HG02970 (cell line): ENCODE measurements at regions not wholly inside any gene's neighbourhood (a gene's known extent, or its start where the extent isn't known, plus 50 kb on each side); places are given as distances from the start of the nearest gene placed in this dataset.

Experiments
- ATAC-seq: cut with Tn5 transposase; IDR thresholded peaks from one replicate; pipeline ENCODE4 v1.9.1; 2021; ENCODE audit warnings: mild to moderate bottlenecking, moderate library complexity, moderate number of reproducible peaks; ENCODE audit not compliant: unreplicated experiment, low FRiP score

DNA sequence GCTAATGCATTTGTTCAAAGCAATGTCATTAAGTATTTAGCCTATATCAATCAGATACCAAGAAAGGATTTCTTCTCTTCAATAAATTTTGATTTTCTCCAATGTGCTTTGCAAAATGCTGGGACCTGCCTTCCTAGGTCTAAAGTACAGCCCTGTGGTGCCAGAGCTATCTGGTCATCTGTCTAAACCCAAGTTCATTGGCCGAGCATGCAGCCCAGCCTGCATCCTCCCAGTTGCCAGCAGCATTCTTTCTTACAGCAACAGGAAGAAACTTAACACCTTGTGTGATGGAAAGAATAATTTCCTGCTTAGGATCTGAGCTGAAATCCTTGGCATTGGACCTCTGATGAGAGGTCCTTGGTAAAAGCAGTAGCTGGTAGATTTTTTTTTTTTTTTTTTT, 310.0 kb downstream of the RBM26 start:
- no peak for ATAC-seq

- ATAC-seq = no peak
Measured at GRCh38 chr13:79090552-79091124, 315.4 kb downstream of the RBM26 start.

DNA sequence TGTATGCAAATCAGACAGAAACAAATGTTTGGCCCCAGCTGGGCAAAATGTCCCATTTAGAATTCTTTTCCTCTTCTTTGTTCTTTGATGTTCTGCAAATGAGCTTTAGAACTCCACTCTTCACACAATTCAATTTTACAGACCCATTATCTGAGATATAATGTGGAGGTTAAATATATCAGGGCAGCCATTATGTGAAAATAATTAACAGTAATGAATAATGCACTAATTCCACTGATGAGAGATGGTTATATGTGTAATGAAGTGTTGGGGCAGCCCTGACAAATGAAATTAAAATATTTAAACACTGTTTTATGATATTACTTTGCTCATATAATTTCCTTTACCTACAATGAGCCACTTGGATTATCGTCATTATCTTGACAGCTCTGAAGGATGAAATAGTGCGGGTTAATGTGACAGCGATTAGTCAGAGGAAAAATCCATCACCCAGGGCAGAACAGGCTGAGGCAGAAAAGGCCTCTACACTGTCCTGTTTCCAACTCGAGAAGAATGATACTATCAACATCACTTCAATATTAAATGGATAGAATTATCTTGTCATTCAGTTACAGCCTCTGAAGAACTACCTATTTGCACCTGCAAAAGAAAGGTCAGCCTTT, 321.1 kb downstream of the RBM26 start:
- no peak for ATAC-seq

GRCh38 chr13:79081942-79082341, 324.1 kb downstream of the RBM26 start:
- ATAC-seq = no peak

GRCh38 chr13:79079351-79079839, 326.7 kb downstream of the RBM26 start:
- no peak for ATAC-seq

GRCh38 chr13:79075703-79076102, 330.4 kb downstream of the RBM26 start:
- no peak for ATAC-seq

DNA sequence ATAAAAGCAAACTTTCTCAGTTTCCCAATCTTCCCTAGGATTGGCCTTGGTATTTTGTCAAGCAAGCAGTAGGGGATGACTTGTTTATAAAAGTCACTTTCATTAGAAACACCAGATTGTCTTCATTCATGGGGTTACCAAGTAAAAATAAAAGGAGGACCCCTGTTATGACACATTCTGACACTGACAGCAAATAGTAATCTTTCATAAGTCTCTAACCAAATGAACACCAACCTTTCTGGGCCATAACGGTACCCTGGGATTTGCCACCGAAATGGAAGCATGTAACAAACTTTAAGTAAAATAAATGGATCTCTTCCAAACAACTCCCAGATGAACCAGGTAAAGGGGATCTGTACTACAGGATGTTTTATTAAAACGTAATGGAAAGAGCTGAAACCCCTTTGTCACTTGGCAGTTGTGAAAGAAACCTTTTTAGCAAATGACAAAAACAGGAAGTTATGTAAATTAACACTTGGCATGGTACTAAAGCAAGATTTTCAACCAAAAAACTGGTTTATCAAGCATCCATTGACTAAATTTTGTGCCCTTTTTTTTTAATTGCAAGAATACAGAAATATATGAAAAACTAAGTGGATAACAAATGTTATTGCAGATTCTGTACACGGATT, 335.6 kb downstream of the RBM26 start:
- no peak for ATAC-seq

- no peak for ATAC-seq
Measured at GRCh38 chr13:79062291-79062690, 343.8 kb downstream of the RBM26 start.

- ATAC-seq = no peak
Measured at GRCh38 chr13:79060216-79060615, 345.8 kb downstream of the RBM26 start.

GRCh38 chr13:79056706-79057105, 349.3 kb downstream of the RBM26 start:
- no peak for ATAC-seq

DNA sequence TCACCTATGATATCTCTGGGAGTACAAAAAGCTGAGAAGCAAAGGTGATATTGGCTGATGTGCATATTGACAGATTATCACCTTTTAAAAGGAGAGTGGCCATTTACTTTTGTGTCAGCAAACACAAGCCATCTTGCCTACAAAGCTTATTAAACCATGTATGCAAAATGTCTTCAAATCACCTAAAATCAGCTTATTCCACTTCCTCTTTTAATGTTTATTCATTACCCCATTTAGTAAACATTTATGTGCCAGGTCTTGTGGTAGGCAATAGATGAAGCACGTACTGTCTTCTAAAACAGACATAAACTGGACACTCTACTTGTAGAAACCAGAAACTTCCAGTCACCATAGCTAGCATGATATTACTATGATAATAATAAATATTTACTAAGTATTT, 354.6 kb downstream of the RBM26 start:
- no peak for ATAC-seq

DNA sequence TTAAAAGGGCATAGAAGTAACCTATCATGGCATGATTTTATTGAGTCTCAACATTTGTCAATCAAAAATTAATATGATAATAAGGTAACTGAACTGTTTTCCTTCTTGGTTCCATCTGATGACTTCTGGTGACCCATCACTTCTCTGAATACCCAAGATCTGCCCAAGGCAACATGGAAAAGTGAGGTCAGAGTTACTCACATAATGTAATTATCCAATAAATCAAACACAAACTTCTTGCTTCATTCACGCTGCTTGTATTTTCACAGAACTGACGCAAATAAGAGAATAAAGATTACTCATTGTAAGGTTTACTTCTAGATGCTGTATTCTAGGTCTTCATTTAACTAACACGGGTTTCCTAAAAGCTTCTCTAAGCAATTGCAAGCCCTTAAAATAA, 361.6 kb downstream of the RBM26 start:
- no peak for ATAC-seq

- ATAC-seq = no peak
Measured at GRCh38 chr13:79043208-79043607, 362.8 kb downstream of the RBM26 start.

- no peak for ATAC-seq
Measured at GRCh38 chr13:79037197-79037596, 368.9 kb downstream of the RBM26 start.

GRCh38 chr13:79034341-79034740, 371.7 kb downstream of the RBM26 start:
- no peak for ATAC-seq

DNA sequence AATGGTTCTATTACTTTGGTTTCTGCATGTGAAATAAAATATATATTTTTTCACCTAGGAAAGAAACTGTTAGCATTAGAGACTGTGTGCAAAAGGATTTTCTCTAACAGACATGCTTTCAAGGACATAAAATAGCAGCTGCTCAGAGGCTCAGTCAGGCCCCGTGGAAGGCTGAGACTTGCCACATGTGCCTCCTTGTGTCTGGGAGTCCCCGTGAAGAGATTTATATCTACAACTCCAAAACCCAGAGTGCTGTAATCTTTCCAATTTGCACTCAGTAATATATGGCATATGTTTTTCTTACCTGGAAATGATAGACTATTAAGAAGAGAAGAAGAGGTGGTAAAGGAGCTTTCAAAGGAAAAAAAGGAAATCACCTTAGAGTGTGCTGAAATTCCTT, 371.6 kb upstream of the OBI1 start:
- no peak for ATAC-seq

DNA sequence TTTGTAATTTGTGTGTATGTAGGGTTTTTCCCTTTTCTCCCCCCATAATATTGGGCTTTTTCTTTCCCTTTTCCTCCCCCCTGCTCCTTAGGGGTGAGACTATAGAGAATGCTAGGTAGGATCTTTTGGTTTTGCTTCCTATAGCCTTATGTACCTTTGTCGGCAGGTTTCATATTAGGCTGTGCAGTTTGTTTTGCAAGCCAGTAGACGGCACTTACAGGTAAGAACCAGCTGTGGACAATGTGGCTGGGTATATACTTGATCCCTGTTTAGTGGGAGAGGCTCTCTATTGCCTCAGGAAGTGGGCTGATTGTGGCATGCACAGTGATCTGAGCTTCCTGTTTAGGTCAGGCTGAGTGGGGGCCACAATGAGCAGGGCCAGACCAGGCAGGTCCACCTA, 359.2 kb upstream of the OBI1 start:
- no peak for ATAC-seq

DNA sequence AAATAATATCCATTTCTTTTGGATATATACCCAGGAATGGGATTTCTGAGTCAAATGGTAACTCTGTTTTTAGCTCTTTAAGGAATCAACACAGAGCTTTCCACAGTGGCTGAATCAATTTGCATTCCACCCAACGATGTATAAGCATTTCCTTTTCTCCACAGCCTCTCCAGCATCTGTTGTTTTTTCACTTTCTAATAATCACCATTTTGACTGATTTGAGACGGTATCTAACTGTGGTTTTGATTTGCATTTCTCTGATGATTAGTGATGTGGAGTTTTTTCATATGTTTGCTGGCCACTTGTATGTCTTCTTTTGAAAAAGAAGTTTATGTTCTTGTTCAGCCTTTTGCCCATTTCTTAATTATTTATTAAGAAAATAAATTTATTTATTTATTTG, 352.2 kb upstream of the OBI1 start:
- ATAC-seq = no peak

- no peak for ATAC-seq
Measured at GRCh38 chr13:79003989-79004898, 345.3 kb upstream of the OBI1 start.

DNA sequence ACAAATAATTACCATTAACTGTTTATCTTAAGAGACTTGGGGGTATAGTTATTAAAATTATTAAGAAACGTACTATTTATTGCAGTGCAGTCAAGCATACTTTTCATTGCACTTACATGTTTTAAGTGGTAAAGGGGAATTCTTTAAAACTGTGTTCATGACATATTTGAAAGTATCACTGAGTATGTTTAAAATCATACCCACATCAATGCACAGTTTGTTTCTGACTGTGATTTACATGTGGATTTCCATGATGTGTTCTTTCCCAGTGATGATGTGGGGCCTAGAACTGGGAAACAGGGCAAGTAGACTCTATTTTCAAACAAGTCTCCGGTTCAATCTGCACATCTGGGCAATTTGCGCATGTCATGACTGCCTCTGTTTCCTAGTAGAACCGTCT, 340.5 kb upstream of the OBI1 start:
- ATAC-seq = no peak
